GM18873 (cell line): ENCODE measurements at regions not wholly inside any gene's neighbourhood (a gene's known extent, or its start where the extent isn't known, plus 50 kb on each side); places are given as distances from the start of the nearest gene placed in this dataset.

ENCODE experiments used
- ATAC-seq: cut with Tn5 transposase; IDR thresholded peaks from one replicate; pipeline ENCODE4 v1.9.1; 2021; ENCODE audit warnings: mild to moderate bottlenecking, moderate library complexity, moderate number of reproducible peaks; ENCODE audit not compliant: unreplicated experiment, low FRiP score

GRCh38 chr7:135831455-135832195, 83.0 kb upstream of the FAM180A start:
- ATAC-seq, result no peak

GRCh38 chr7:135828604-135829003, 80.0 kb upstream of the FAM180A start:
- ATAC-seq, result no peak

- no peak for ATAC-seq
These were observed 78.8 kb upstream of the FAM180A start for GRCh38 chr7:135827391-135827790.

- no peak for ATAC-seq
These were observed 76.8 kb upstream of the FAM180A start for GRCh38 chr7:135825406-135825805.

- no peak for ATAC-seq
These were observed 73.8 kb upstream of the FAM180A start for GRCh38 chr7:135822376-135822775.

- no peak for ATAC-seq
These were observed 69.0 kb upstream of the FAM180A start for GRCh38 chr7:135817583-135817982.

GRCh38 chr7:135815033-135815432, 66.4 kb upstream of the FAM180A start:
- ATAC-seq, result no peak

GRCh38 chr7:135812148-135812547, 63.5 kb upstream of the FAM180A start:
- no peak for ATAC-seq

GRCh38 chr7:135811506-135811905, 62.9 kb upstream of the FAM180A start:
- ATAC-seq, result no peak

GRCh38 chr7:135808206-135808605, 59.6 kb upstream of the FAM180A start:
- no peak for ATAC-seq

GRCh38 chr7:135803143-135803542, 54.5 kb upstream of the FAM180A start:
- ATAC-seq, result no peak

GRCh38 chr7:135802697-135803096, 54.1 kb upstream of the FAM180A start:
- ATAC-seq, result no peak

GRCh38 chr7:135801877-135802276, 53.3 kb upstream of the FAM180A start:
- ATAC-seq, result no peak

- ATAC-seq, result peak; percentile 61
These were observed 52.6 kb upstream of the FAM180A start for GRCh38 chr7:135801045-135801693.

- no peak for ATAC-seq
These were observed 51.9 kb upstream of the FAM180A start for GRCh38 chr7:135800560-135800959.

GRCh38 chr7:135799881-135800280, 51.3 kb upstream of the FAM180A start:
- no peak for ATAC-seq
